Right lung (tissue), 2 donors: ENCODE measurements at regions not wholly inside any gene's neighbourhood (a gene's known extent, or its start where the extent isn't known, plus 50 kb on each side); places are given as distances from the start of the nearest gene placed in this dataset.
"Not testable (repeated sequence)": the region's sequence is repeated elsewhere in the genome, so short reads cannot be mapped to it uniquely, and the experiment has no call there.

Source experiments
- DNase-seq, 2 donors: peaks; one replicate each; pipeline ENCODE4 v3.0.0-alpha.2; 2013

DNA sequence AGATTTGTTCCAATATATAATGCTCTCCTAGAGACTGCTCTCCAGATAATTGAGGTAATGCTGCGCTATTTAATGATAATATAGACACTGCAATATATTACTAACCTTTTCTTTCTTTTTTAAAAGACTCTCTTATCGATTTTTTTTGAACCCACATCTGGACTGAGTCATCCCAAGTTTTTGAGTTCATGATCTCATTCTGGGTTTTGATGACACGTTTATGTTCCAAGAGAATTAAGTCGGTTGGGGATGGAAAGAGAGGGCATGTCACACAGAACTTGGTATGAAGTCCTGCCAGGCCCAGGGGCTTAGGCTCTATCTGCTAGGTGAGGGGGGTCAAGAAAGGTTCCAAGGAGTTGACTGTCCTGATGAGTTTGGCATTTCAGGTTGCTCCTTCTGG lies 431.1 kb downstream of the MFSD1 start:
- no peak for DNase-seq

DNA sequence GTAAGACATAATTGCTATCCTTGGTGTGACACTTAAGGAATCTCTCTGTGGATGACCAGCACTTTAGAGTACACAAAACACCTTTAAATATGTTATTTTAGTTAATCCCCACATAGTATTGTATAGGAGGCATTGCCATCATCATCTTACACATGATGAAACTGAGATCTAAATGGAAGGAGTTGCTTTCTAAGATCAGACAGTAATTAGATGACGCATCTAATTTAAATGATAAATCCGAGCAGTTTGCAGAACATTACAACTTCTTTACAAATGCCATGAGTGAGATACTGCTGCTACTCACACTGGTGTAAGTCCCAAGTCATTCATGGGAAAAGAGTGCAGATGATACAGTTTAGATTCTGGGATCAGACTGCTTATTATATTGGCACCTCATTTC lies 431.9 kb downstream of the MFSD1 start:
- DNase-seq: no peak

DNA sequence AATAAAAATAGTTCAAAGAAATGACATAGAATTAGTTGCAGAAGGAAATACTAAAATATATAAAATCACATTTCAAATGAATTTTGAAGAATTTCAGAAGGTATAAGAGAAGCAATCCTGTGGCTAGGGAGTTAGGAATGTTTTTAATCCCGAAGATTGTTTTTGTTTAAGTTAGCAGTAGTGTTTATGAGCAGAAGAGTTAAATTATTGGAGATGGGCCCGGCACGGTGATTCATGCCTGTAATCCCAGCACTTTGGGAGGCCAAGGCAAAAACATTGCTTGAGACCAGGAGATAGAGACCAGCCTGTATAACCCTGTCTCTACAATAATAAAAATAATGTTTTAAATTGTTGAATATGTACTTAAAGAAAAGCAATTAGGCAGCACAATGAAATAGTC lies 432.5 kb downstream of the MFSD1 start:
- no peak for DNase-seq

DNA sequence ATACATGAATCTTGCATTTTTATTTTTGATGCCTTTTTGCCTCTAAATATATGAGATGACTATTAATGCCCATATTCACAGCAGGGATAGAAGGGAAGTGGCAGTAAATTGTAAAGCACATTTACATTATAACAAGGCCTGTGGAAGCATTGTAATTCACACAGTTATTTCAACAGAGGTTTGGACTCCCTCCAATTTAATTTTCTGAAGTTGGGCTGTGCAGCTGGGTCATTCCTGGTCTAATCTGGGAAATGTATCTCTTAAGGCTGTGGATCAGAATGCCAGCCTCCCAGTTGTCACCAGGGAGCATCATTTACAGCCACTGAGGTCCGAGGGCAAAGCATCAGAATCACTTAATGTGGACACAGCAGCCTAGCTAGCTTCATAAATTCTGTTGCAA lies 434.5 kb downstream of the MFSD1 start:
- DNase-seq: no peak

DNA sequence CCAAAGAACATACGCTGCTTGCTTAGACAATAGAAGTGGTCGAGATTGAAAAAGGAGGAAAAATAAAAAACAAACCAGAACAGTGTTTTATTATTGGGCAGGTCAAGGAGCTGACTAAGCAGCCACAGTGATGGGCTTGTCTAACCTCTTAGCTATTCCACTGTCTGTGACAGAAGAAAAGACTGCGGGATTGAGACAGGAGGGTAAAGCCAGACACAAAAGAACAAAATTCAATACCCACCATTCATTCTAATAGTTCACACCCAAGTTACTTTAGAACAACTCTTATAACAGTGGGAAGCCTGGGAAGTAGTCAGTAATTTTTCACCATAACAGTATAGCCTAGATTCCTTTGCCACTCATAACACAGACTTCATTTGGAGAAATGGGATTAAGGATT lies 435.4 kb downstream of the MFSD1 start:
- DNase-seq: no peak

DNA sequence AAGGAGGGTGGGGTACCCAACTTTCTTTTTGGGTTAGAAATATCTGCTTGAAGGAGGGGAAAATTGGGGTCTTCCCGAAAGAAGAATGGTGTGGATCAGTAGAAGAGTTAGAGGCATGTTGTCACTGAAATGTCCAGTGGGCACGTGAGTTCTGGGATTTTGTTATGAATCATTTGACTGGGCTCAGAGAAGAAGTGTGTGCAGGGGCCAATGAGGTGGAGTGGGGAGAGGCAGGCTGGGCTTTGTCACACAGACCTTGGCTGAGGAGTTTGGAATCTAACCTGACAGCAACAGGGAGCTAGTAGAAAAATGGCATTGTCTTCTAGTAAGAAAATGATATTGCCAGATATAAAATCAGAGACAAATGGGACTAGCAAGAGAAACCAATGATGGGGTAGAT lies 436.8 kb downstream of the MFSD1 start:
- DNase-seq: no peak

DNA sequence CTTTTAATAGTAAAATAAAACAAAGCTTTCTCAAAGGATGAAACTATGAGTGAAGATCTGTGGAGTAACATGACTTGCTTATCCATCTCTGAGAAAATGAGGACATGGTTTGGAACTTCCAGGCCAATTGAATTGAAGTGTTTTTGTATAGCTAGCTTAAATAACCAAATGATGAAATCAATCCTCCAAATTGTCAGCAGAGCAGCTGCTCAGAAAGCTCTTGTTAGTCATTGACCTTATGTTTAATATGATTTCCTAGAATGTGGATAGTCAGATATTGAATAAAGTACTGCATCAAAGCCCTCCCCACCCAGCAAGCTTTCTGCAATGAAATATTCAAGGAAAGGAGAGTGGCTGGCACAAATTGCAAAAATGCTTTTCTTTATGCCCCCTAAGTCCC lies 437.2 kb downstream of the MFSD1 start:
- no peak for DNase-seq

DNA sequence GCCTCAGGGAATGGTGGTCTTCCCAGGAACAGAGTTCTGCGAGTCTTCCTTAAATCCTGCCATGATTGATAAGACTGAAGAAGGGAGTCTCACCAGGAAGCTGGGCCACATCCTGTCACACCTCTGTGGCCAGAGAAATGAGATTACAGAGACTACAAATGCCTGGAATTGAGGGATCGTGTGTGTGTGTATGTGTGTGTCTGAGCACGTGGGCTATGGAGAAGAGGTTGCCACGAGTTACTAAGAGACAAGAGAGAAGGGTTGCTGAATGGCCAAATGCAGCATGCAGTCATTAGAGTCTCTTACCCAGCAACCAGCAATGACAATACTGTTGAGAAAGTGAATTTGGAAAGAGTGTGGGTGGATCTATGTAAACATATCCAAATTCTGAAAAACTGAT lies 443.1 kb downstream of the MFSD1 start:
- DNase-seq: no peak

DNA sequence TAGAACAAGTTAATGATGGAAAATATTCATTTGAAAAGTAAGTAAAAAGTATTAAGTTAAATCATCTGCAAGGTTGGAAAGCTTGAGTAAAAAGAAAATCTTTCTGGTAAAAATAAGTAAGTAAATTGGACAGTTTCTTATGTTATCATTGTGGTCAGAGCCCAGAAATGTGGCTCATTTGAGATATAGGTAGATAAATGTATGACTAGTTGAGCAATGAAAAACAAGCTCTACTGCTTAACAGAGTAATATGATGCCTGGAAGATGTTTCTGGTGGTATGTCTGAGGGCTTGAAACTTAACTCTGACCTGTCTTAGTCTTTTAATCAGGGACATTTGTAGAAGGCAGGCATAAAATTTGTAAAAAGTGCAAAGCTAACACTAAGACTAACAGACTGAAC lies 444.0 kb downstream of the MFSD1 start:
- no peak for DNase-seq

DNA sequence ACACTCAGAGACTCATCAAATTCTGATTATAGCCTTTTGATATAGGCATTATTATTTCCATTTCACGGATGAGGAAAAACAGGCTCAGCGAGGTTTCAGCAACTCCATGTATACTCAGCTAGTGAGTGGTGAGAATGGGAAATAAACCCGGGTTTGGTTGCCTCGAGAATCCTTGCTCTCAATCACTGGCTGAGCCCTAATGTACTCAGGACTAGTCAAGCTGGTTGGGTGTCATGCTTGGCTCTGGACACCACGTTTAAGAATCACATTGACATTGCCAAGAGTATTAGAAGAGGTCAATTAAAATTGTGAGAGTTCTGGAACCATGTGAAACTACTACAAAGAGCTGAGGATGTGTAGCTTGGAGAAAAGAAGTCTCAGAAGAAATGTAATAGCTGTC lies 444.5 kb downstream of the MFSD1 start:
- no peak for DNase-seq

DNA sequence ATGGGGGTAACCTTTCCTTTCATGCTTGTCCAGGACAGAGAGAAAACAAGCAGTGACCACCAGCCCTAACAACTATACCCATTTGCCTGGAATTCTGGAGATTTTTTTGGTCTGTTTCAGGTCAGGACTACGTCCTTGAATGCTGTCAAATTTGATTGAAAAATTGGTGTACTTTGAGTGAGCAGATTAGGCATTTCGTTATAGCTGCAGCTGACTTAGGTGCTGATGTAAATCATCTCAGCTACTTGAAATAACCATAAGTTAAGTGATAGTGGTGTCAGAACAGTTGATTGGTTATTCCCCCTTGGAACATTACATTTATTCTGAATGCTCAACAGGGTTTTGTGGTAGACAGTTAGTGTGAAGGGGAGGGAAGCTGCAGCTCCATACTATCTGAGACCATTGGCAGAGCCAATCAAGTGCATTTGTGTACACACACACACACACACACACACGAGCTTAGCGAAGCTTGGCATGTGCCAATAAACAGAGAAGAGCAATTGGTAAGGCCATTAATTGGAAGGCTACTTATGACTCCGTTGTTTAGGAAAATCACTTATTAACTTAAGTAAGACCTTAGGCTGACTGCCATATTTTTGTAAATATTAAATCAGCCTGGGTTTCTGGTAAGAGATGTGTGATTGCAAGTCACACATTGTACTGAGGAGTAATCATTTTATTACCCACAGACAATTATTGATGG lies 447.8 kb downstream of the MFSD1 start:
- no peak for DNase-seq

DNA sequence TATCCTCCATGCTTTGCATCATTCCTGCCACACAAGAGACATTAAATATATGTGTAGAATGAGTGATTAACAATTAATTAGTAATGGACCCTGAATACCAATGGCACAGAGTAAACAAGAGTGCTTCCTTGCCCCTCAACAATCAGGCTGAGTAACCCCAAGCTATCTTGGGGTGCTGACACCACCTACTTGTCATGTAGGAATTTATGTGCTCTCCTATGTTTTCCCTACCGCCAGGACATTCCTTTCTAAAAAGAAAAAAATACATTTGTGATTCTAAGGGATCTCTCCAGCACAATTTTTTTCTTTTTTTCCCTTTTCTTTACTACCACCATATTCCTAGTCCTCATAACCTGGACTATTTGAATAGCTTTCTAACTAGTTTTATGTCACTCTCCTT lies 449.1 kb downstream of the MFSD1 start:
- no peak for DNase-seq

DNA sequence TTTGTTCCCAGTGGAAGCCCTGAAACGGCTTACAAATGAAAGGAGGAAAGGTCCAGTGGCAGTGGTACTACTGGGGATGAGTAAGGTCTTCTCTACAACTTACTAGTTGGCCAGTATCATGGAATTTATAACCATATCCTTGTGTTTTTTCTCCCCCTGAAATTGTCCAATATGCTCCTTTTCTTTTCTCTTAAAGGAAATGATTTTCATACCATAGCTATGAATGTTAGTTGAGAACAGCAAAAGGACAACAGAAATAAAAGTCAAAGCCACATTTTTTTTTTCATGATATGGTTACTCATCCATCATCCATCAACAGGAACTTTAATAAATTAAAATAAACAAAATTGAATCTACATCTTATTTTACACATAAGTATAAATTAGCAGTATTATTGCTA lies 450.4 kb downstream of the MFSD1 start:
- DNase-seq: no peak

DNA sequence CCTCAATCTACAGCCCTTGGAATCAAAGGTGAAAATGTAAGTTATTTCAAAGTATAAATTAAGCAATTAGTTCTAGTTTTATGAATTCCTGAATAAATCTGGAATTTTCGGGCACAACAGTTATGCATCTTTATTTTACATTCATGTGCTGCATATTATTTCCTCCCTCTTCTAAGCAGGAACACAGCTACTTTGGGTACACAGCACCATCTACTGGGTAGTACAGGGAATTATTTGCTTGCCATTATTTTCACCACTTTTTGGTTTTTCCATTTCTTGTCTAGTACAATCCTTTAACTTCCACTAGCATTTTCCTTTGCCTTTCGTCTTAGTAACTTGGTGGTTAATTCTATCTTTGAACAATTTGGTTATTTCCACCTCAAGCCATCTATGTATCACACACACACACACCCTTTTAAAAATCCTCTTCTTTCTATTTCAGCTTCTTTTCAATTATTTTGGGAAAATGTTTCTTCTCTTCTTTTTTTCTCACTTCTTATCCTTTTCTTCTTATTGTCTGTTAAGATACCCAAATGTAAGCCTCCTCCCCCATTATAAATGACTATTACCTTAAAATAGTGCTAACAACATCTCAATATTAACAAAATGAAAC lies 451.0 kb downstream of the MFSD1 start:
- no peak for DNase-seq

DNA sequence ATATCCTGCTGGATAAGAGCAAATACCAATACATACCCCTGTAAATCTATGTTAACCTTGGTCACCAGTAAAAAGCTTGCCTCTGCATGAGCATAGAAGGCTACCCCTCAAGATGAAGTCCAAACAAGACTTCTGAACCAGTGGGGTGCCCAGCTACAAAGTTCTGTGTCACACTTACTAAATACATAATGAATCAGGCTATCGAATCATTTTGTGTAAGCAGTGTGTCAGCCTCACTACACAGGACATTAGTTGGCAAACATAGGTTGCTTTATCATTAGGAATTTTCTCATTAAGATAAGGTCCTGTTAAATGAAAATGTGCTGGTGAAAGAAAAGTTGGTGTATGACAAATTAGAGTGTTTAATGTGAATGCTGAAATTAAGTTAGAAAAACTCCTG lies 452.0 kb downstream of the MFSD1 start:
- no peak for DNase-seq

DNA sequence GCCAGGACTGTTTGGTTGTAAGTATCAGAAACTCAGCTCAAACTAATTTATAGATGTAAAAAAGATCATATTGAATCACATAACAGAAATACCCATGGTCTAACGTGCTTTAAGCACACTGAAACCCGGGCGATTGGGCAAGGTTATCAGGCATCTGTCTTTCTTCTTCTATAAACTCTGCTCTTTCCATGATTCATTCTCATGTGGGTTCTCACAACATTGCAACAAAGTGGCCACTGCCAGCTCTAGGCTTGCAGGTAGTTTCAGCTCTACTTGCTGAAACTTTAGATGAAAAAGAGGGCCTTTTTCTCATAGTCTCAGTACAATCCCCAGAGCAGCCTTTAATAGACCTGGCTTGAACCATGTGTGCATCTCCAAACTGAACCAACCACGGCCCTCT lies 456.1 kb downstream of the MFSD1 start:
- DNase-seq: no peak

DNA sequence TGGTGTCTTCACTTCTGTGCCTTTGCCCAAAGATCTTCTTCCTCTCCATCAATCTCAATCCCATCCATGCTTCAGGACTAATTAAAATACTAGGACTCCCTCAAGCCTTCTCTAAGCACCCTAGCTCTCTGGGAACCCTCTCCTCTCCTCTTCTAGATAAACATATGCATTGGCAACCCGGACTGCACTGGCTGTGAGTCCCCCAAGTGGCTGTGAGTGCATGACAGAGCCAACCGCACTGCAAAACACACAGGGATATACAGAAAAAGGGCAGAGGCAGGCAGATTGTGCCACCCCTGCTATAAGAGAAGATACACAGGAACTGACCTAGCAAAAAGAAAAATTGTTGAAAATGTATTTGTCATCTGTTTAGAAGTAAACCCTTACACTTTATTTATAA lies 457.1 kb downstream of the MFSD1 start:
- no peak for DNase-seq

DNA sequence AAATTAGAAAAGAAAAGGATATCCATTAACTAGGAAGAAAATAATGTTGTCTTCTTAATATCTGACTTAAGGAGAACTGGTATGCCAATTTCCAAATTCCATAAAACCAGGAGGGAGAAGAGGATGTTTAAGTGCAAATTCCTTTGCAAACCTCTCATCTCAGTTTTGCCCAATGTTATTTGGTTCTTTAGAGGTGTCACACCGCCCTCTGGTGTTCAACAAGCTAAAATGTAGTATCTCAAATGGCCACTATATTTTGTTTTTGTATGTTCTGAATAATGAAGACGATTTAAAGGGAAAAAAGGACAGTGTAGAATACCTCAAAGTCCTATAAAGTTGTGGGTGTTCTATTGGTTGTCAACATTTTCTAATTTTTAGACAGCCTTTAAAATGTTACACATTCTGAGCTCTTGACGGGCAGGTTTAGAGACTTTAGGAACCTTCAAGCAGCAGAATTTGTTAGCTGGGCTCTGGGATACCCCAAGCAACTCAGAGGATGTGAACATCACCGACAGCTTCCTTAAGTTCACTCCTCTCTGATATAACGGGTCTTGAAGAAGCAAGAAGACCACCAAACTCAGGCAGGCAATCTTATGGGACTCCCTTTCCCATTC lies 458.3 kb downstream of the MFSD1 start:
- peak; percentile 27 to 35 for DNase-seq

DNA sequence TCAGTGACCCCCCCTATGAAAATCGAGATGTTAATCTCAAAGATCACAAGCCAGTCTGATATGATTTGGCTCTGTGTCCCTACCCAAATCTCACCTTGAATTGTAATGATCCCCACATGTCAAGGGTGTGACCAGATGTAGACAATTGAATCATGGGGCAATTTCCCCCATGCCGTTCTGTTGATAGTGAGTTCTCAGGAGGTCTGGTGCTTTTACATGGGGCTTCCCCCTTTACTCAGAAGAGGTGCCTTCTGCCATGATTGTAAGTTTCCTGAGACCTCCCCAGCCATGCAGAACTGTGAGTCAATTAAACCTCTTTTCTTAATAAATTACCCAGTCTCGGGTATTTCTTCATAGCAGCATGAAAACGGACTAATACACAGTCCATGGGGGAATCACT lies 459.5 kb downstream of the MFSD1 start:
- DNase-seq: not testable (repeated sequence)

DNA sequence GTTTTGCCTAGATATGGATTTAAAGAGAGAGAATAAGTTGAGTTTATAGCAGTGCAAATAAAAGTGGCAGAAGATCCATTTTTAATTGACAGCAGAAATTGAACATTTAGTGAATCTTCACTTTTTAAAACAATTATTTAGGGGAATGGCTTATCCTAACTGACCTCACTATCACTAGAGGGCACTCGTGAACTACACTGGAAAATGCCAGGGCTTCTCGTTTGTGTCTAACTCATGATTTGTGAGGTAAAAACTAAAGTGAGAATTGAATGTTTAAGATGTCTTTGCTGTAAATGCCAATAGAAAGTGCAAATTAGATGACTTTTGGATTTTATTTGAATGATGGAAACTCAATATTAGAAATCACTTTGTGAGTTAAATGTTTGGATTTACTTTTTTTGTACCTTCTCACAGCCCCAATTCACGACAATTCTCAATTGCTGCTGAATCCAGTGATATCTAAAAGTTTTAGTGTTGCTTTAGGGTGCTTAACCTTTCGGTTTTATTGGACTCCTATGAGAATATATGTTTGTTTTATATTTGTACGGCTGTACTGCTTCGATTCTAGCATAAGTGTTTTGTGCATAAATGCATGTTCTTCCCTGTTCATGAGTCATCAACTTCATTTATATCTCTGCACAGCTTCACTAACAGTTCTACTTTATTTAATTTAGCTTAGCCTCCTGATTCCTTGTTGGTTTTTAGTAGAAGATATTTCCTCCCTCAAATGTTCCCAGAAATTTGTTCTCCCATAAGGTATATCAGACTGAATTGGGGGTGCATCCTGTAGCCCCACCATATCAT lies 462.1 kb downstream of the MFSD1 start:
- DNase-seq: peak in 1 of 2 donors; percentile 22

DNA sequence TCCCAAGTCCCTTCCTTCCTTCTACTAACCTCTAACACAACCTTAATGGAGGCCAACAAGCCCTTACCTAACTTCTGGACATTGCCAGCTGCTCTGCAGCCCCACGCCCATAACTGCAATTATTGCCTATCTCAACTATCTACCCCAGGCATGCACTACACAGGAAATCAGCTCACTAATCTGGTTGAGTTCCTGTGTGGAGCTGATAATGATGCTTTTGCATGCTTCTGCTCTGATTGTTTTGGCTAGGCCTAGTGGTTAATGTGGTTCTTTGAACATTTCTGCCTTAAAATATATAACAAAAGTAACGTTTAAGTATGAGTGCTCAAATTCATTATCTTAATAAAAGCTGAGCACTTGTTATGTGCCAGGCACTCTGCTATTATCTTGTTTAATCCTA lies 463.9 kb downstream of the MFSD1 start:
- no peak for DNase-seq

DNA sequence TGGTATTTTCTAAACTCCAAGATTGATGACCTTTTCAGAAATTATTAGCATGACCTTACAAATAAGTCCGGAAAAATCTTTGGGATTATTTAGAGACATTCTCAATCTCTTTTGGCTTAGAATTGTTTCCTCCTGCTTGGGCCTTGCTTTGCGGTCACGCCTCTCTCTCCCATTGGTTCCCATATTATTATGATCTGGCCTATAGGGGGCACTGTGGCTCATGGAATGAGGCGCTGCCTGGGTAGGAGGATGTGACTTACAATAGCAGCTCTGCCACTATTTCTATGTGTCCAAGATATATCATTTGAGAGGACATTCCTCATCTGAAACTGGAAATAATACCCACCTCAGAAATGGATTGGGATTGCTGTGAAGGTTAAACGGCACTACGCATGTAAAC lies 464.9 kb downstream of the MFSD1 start:
- no peak for DNase-seq
